Glomerular visceral epithelial cell (primary cell): ENCODE measurements at regions not wholly inside any gene's neighbourhood (a gene's known extent, or its start where the extent isn't known, plus 50 kb on each side); places are given as distances from the start of the nearest gene placed in this dataset.

Source experiments
- DNase-seq: peaks from one replicate; pipeline ENCODE4 v3.0.0-alpha.2; 2016; ENCODE audit errors: extremely low spot score

DNA sequence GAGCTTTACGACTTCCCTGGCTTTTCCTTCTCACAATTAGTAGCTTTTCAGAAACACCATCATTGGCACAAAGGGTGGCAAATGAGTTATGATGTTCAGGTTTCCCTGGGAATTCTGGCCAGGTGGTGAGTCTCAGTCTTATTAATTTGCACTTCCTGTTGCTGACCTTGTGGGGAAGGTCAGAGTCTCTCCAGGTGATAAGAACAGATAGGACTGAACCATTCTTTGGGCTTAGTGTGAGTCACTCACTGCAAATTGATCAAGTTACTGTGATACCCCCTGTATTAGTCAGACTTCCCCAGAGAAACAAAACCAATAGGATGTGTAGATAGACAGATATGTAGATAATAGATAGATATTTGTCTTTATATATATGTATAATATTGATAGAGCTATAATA lies 53.8 kb upstream of the RANBP3L start:
- no peak for DNase-seq

- DNase-seq, result no peak
Observed at GRCh38 chr5:36356915-36357314, 55.2 kb upstream of the RANBP3L start.

DNA sequence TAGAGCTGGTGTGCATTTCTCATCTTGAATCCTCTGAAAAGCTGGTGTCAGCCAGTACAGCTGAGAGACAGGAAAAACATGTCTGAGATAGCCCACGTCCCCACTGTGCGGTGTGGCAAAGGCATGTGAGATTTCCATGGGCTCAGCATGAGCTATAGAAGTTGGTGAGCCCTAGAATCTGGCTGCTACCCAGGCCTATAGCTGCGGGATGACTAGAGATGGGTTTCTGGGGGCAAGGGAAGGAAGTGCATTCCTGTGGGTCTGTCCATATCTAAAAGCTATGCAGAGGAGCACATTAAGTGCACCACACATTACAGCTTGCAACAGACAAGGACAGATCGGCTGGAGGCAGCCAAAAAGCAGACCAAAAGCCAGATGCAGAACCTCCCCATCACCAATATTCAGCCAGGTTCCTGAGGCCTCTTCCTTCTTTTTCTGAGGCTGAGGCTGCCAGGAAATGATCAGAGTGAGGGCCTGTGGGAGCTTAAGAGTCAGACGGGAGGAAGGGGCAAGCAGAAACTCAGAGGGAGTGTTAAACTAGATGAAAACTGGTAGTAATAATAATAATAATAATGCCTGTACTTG lies 55.8 kb upstream of the RANBP3L start:
- DNase-seq, result peak; percentile 73

DNA sequence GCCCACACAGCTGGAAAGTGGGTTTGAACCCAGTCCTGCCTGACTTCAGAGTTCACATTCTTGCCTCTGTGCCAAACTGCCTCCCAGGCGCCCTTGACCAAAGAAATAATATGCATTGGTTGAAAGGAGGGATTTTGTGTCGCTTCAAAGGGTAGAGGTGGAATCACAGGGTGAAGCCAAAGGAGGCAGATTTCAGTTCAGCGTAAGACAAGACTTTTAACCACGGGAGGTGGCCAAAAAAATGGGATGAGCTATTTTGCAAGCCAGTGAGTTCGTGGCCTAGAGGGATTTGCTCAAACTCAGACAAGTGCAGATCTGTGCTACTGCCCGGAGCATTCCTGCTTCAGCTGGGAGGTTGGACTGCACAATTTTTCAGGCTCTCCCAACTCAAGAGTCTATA lies 57.6 kb upstream of the RANBP3L start:
- no peak for DNase-seq

DNA sequence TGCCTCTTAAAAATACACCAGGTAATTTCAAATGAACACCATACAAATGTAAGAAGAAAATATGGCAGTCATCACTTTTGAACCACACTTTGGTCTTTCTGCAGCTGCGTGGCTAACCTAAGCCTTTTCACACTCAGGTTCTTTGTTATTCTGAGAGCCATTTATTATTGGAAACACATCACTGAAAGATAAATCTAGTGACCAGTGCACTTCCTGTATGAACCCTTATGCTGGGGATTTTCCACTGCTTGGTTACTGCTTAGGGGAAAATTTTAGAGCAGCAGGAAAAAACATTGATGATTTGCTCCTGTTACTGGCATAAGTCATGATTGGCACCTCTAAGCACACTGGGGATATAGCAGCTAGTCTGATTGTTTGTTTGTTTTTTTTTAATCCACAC lies 58.6 kb upstream of the RANBP3L start:
- no peak for DNase-seq

DNA sequence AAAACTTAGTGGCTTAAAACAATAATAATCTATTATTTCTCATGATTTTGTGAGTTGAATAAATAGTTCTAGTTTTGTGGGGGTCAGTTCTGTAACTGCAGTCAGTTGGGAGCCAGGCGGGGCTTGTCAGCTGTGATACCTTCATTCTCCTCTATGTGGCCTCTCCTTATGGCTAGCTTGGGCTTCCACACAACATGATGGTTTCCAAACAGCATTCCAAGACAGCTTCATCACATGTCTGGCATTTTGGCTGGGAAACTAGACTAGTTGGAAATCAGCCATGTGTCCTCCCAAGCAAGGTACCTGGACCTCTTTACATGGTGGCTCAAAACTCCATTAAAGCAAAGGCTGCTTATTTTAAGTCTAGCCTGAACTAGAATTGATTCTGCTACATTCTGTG lies 61.4 kb upstream of the RANBP3L start:
- DNase-seq, result peak; percentile 80

- no peak for DNase-seq
Observed at GRCh38 chr5:36363744-36364143, 62.0 kb upstream of the RANBP3L start.

DNA sequence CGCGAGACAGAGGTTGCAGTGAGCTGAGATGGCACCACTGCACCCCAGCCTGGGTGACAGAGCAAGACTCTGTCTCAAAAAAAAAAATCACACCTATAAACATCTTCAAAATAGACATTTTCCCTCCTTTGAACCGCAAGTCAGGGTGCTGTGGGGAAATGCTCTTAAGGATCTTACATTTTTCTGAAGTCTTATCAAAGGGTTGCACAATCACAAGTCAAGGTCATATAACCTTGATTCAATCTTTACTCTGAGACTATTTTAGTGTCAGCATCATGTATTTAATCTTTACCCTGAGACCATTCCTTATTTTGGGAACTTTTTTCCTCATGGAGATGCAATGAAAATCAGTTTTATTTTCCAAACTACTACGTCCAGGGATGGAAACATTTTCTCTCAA lies 62.8 kb upstream of the RANBP3L start:
- DNase-seq, result no peak

DNA sequence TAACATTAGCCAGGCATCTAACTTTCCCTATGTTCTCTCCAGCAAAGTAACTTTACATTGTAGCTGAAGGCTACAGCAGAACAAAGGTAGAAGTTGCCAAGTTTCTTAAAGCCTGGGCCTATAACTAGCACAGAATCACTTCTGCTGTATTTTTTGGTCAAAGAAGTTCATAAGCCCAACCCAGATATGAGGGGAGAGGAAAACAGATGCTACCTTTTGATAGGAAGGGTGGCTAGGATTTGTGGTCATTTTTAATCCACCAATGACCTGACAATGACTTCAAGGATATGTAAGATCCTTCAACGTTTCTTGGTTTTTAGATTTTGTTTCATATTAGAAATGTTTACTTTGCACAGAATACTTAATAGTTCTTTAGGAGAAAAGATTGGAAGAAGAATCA lies 64.2 kb upstream of the RANBP3L start:
- DNase-seq, result no peak

GRCh38 chr5:36366883-36367282 lies 65.2 kb upstream of the RANBP3L start:
- no peak for DNase-seq

GRCh38 chr5:36367524-36367923 lies 65.8 kb upstream of the RANBP3L start:
- DNase-seq, result peak; percentile 51

DNA sequence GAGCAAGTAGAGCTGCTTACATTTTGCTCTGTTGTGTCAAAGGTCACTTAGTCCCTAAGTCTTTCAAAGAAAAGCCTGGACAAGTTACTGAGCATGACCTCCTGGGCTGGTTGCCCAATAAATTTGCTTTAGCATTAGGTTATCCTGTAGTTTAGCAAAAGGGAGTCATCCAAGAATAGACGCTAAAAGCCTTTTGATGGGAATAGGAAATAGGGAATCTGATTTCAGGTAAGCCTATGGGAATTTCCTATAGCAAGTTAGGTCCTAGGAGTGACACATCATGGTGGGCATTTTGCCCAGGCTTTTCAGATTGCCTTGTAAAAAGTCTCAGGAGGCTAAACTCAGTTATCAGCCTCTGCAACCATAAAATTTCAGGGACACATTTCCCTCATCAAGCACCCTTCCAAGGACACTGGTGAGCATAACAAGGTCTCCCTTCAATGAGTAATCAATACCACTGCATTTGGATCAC lies 67.6 kb upstream of the RANBP3L start:
- peak; percentile 35 for DNase-seq

DNA sequence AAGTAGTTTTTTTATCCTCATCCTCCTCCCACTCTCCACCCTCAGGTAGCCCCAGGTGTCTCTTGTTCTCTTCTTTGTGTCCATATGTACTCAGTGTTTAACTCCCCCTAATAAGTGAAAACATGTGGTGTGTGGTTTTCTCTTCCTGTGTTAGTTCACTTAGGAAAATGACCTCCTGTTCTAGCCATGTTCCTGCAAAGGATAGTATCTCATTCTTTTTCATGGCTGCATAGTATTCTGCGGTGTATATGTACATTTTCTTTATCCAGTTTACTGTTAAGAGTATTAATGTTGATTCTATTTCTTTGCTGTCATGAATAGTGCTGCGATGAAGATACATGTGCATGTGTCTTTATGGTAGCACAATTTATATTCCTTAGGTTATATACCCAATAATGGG lies 68.4 kb upstream of the RANBP3L start:
- no peak for DNase-seq

GRCh38 chr5:36371366-36371765 lies 69.7 kb upstream of the RANBP3L start:
- DNase-seq, result no peak

DNA sequence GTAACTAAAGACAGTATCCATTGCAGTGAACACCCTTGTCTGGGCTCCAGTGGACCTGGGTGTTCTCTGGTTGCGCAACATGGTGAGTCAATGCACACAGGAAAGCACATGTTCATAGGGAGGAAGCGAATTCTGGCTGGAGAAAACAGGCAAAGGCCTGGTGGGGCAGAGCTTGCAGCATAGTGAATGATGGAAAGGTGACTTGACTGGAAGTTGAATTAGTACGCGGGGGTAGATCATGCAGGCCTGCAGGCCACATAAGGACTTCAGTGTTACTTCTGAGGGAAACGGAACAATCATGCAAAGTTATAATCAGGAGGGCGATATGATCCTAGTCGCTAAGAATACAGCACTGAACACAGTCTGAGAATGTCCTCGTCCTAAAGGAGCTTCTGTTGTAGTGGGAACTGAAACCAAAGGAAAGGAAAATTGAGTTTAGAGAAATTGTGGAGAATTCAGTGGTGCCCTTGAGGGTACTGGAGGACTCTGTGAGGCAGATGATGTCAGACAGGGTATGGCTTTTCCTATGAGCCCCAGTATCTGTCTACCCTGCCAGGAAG lies 71.9 kb upstream of the RANBP3L start:
- peak; percentile 68 for DNase-seq

GRCh38 chr5:36374266-36374862 lies 72.7 kb upstream of the RANBP3L start:
- peak; percentile 89 for DNase-seq

DNA sequence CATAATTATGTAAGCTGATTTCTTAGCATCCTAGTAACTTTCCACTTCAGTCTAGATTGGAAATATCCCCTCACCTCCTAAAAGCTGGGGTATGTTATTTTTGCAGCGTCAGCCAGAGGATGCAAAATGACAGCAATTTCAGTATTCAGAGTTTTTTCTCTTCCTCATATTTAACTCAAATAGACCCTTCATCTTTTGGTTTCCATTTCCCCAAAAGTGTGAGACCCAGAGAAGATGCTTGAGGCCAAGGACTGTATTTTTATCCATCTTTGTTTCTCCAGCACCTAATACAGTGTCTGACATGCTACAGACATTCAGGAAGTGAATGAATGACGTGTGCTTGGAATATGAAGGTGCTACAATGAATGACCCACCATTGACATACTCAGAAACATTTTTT lies 75.5 kb upstream of the RANBP3L start:
- no peak for DNase-seq

GRCh38 chr5:36378551-36378950 lies 76.8 kb upstream of the RANBP3L start:
- DNase-seq, result peak; percentile 63

DNA sequence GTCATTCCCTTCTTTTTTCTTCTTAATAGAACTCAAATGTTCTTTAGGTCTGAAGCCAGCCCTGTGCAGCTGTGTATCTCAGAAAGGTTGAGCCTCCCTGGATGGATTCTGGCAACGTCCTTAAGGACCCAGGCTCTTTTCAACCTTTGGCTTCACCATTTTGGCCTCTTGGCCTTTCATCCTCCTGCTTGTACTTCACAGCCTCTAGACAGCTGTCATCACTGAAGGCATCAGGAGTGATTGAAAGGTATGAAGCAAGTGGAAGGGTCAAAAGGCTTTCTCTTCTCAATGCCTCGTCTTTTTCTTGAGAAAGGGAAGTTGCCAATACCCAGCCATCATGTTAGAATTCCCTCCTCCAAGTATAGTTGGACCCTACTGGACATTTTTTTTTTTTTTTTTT lies 81.2 kb upstream of the RANBP3L start:
- DNase-seq, result no peak

GRCh38 chr5:36383942-36384341 lies 82.2 kb upstream of the RANBP3L start:
- no peak for DNase-seq

GRCh38 chr5:36384845-36385244 lies 83.1 kb upstream of the RANBP3L start:
- no peak for DNase-seq

GRCh38 chr5:36385495-36385894 lies 83.8 kb upstream of the RANBP3L start:
- DNase-seq, result no peak

DNA sequence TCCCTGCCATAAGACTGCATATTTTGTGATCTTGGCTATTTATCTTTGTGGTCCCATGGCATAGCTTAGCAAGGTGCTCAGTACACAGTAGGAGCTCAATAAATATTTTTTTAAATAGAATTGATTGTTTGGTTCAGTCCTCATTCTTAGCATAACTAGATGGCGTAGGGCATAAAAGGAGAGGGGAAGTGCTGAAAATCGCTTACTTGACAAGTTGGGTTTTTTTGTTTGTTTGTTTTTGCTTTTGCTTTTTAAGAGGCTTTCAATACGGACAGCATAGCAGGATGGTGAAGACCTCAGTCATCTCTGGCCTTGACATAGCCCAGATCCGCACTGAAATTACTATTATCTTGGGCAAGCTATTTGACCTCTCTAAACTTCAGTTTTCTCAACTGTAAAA lies 86.6 kb upstream of the RANBP3L start:
- DNase-seq, result no peak

- no peak for DNase-seq
Observed at GRCh38 chr5:36389245-36389644, 87.5 kb upstream of the RANBP3L start.
